ENCODE measurements at regions not wholly inside any gene's neighbourhood (a gene's known extent, or its start where the extent isn't known, plus 50 kb on each side); places are given as distances from the start of the nearest gene placed in this dataset.

DNA sequence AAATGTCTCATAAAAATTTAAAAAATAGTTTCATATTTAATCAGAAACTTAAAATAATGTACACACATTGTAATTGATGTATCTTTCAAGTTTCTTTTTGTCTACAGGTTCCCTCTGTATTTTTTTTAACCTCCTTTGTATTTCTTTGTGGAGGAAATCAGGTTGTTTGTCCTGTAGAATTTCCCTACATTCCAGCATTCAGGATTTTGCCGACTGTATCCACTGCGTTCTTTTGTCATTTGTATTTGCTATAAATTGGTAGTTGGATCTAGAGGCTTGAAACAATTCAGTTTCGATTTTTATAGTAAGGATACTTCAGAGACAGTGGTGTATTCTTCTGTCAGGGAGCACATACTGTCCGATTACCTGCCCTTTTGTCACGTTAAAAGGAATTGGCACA, 367.2 kb downstream of the SOX2 start:
- Mint-ChIP-seq H3K4me1 (ENCODE audit: unreplicated experiment) (peaks cover 4% of the 10 kb centered on the region), H3K9me3 (ENCODE audit: unreplicated experiment) (no peaks in the 10 kb centered on the region)

DNA sequence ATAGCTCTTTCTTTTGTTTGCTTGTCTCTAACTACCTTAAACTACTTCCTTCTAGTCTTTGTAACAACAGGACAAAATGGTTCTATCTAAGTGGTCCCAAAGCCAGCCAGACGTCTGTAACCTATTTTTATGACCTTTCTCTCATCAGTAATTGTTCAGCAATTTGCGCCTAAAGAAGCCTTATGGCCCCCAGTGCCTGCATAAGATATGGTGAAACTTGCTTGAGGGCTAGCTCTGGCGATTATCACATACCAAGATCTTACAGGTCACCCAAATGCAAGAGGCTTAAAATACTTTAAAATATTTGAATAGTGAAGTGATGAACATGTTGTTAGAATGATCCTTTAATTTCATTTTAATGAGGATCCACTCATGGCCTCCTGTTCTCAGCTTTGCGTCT, 369.4 kb downstream of the SOX2 start:
- Mint-ChIP-seq H3K36me3 (ENCODE audit: unreplicated experiment) (peaks cover 2% of the 10 kb centered on the region), H3K27me3 (ENCODE audit: unreplicated experiment) (peaks cover 31% of the 10 kb centered on the region), H3K4me3 (ENCODE audit: unreplicated experiment) (no peak overlapping the region), H3K27ac (ENCODE audit: unreplicated experiment) (no peak overlapping the region), H3K9me3 (ENCODE audit: unreplicated experiment) (no peaks in the 10 kb centered on the region), H3K4me1 (ENCODE audit: unreplicated experiment) (no peaks in the 10 kb centered on the region)
- TF ChIP-seq, protein P1, sequence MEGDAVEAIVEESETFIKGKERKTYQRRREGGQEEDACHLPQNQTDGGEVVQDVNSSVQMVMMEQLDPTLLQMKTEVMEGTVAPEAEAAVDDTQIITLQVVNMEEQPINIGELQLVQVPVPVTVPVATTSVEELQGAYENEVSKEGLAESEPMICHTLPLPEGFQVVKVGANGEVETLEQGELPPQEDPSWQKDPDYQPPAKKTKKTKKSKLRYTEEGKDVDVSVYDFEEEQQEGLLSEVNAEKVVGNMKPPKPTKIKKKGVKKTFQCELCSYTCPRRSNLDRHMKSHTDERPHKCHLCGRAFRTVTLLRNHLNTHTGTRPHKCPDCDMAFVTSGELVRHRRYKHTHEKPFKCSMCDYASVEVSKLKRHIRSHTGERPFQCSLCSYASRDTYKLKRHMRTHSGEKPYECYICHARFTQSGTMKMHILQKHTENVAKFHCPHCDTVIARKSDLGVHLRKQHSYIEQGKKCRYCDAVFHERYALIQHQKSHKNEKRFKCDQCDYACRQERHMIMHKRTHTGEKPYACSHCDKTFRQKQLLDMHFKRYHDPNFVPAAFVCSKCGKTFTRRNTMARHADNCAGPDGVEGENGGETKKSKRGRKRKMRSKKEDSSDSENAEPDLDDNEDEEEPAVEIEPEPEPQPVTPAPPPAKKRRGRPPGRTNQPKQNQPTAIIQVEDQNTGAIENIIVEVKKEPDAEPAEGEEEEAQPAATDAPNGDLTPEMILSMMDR (IDR thresholded peaks at IDR 0.05), result no peak
- no peak for DNase-seq (ENCODE audit: extremely low spot score, unreplicated experiment)

More for the DNA sequence above, 367.2 kb downstream of the SOX2 start:
- Mint-ChIP-seq H3K4me3 (ENCODE audit: unreplicated experiment) (no peak overlapping the region), H3K27ac (ENCODE audit: unreplicated experiment) (no peak overlapping the region), H3K27me3 (ENCODE audit: unreplicated experiment) (peaks cover 33% of the 10 kb centered on the region), H3K36me3 (ENCODE audit: unreplicated experiment) (peaks cover 2% of the 10 kb centered on the region)
- TF ChIP-seq, protein P1 (IDR thresholded peaks at IDR 0.05), result no peak
- no peak for DNase-seq (ENCODE audit: extremely low spot score, unreplicated experiment)

DNA sequence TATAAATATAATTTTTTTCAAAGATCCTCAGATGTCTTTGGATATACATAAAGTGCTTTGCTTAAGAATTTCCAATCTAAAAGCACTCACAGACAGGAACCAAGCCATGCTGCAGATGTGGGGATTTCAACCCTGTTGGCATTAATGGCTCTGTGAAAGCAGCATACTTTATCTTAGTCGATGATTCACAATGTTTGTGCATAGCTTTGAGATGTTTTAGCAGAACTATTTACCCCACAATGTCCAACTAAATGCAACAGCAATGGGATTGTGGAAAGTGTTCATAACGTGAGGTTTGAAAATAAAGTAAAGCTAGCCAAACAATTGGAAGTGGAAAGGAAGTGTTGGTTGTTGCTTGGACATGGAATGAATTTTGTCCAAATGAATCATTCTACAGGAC, 371.4 kb downstream of the SOX2 start:
- H3K36me3 Mint-ChIP-seq (ENCODE audit: unreplicated experiment), result peaks cover 2% of the 10 kb centered on the region
- no peaks in the 10 kb centered on the region for H3K9me3 Mint-ChIP-seq (ENCODE audit: unreplicated experiment)
- H3K27me3 Mint-ChIP-seq (ENCODE audit: unreplicated experiment), result peaks cover 30% of the 10 kb centered on the region
- H3K4me3 Mint-ChIP-seq (ENCODE audit: unreplicated experiment), result no peak overlapping the region
- TF ChIP-seq, protein P1 (IDR thresholded peaks at IDR 0.05), result no peak
- no peak for DNase-seq (ENCODE audit: extremely low spot score, unreplicated experiment)
- no peak overlapping the region for H3K27ac Mint-ChIP-seq (ENCODE audit: unreplicated experiment)
- no peaks in the 10 kb centered on the region for H3K4me1 Mint-ChIP-seq (ENCODE audit: unreplicated experiment)

DNA sequence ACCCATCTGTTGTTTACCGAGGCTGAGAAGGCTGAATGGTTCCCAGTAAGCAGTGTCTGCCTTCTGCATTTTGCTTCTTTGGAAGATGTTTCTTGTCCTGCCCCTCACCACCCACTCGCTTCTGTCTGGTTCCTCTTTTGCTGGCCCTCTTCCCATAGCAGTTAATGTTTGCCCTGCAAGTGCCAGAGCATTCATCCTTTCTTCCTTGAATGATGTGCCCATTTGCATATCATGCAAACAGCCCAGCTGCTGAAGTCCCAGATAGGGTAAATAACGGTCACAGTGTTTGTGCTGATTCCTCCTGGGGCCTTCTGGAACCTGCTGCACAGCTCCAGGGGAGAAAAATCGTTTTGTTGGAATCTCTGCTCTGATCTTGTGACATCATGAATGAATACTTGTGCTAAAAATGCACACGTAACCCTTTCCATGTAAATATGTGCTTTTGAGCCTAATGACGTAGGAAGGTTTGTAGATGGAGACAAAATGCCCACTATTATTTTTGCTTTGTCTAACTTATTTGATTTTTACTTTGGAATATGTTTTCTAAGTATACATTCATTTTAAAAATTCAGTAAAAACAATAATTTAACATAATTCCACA, 381.0 kb downstream of the SOX2 start:
- peaks cover 8% of the 10 kb centered on the region for H3K27me3 Mint-ChIP-seq (ENCODE audit: unreplicated experiment)
- no peak for DNase-seq (ENCODE audit: extremely low spot score, unreplicated experiment)
- H3K9me3 Mint-ChIP-seq (ENCODE audit: unreplicated experiment), result peaks cover 12% of the 10 kb centered on the region
- TF ChIP-seq, protein P1 (IDR thresholded peaks at IDR 0.05), result no peak
- H3K36me3 Mint-ChIP-seq (ENCODE audit: unreplicated experiment), result no peaks in the 10 kb centered on the region
- H3K4me1 Mint-ChIP-seq (ENCODE audit: unreplicated experiment), result peaks cover 6% of the 10 kb centered on the region
- no peak overlapping the region for H3K27ac Mint-ChIP-seq (ENCODE audit: unreplicated experiment)
- no peak overlapping the region for H3K4me3 Mint-ChIP-seq (ENCODE audit: unreplicated experiment)

DNA sequence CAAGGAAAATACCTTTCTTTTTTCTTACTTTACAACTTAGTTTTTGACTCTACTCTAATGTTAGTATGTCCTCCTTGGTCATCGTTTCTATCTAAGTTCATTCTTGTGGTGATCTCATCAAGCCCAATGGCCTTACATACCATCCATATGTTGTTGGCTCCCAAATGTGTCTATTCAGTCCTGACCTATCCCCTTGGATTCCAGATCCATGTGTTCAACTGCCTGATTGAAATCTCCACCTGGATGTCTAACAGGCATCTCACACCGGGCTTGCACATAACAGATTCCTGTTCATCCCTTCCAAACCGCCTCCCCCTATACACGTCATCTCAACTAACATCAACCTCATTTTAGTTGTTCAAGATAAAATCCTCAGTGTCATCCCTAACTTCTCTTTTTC, 382.6 kb downstream of the SOX2 start:
- H3K4me3 Mint-ChIP-seq (ENCODE audit: unreplicated experiment), result no peak overlapping the region
- H3K27ac Mint-ChIP-seq (ENCODE audit: unreplicated experiment), result no peak overlapping the region
- DNase-seq (ENCODE audit: extremely low spot score, unreplicated experiment), result no peak
- TF ChIP-seq, protein P1 (IDR thresholded peaks at IDR 0.05), result no peak
- peaks cover 6% of the 10 kb centered on the region for H3K4me1 Mint-ChIP-seq (ENCODE audit: unreplicated experiment)
- peaks cover 10% of the 10 kb centered on the region for H3K27me3 Mint-ChIP-seq (ENCODE audit: unreplicated experiment)
- peaks cover 12% of the 10 kb centered on the region for H3K9me3 Mint-ChIP-seq (ENCODE audit: unreplicated experiment)
- no peaks in the 10 kb centered on the region for H3K36me3 Mint-ChIP-seq (ENCODE audit: unreplicated experiment)

Measured in osteocyte (in vitro differentiated cells).